ENCODE measurements at regions not wholly inside any gene's neighbourhood (a gene's known extent, or its start where the extent isn't known, plus 50 kb on each side); places are given as distances from the start of the nearest gene placed in this dataset.
"Not testable (repeated sequence)": the region's sequence is repeated elsewhere in the genome, so short reads cannot be mapped to it uniquely, and the experiment has no call there.

DNA sequence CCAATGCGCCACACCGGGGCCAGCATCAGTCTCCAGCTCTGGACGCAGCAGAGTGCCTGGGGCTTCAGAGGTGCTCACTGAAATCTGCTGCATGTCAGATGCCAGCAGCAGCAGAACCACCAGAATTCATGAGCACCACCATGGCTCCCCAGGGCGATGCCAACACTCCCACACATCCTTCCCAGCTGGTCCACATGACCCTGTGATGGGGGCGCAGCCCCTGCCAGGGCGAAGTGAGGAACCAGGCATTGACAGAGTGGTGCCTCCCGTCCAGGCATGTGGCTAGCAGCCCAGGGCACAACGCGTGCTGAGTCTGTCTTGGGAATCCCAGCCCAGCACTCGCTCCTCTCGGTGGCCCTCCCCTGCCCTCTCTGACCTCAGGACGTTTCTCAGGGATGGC lies 80.4 kb downstream of the DHCR7 start:
- Histone ChIP-seq H3K9me3 (no peaks in the 10 kb centered on the region), H3K27me3 (ENCODE audit: low read depth) (no peaks in the 10 kb centered on the region), H3K36me3 (no peaks in the 10 kb centered on the region), H3K4me3 (no peak overlapping the region), H3K27ac (no peak overlapping the region), H3K4me1 (no peaks in the 10 kb centered on the region)
- DNase-seq, result no peak
- ATAC-seq, result no peak
- intact Hi-C loops (cut with DNase I), result no loop called here
- TF ChIP-seq, protein P1, sequence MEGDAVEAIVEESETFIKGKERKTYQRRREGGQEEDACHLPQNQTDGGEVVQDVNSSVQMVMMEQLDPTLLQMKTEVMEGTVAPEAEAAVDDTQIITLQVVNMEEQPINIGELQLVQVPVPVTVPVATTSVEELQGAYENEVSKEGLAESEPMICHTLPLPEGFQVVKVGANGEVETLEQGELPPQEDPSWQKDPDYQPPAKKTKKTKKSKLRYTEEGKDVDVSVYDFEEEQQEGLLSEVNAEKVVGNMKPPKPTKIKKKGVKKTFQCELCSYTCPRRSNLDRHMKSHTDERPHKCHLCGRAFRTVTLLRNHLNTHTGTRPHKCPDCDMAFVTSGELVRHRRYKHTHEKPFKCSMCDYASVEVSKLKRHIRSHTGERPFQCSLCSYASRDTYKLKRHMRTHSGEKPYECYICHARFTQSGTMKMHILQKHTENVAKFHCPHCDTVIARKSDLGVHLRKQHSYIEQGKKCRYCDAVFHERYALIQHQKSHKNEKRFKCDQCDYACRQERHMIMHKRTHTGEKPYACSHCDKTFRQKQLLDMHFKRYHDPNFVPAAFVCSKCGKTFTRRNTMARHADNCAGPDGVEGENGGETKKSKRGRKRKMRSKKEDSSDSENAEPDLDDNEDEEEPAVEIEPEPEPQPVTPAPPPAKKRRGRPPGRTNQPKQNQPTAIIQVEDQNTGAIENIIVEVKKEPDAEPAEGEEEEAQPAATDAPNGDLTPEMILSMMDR (IDR thresholded peaks at IDR 0.05), result no peak

DNA sequence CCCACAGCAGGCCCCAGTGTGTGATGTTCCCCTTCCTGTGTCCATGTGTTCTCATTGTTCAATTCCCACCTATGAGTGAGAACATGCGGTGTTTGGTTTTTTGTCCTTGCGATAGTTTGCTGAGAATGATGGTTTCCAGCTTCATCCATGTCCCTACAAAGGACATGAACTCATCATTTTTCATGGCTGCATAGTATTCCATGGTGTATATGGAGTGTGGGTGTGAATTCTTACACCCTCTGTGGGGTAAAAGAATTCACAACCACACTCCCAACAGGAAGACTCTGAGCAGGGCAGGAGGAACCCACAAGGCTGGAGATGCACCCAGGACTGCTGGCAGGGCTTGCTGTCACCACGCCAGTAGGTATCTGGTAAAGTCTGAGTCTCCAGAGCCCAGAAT lies 80.9 kb downstream of the DHCR7 start:
- intact Hi-C loops (cut with DNase I); H3K4me3 ChIP-seq; ATAC-seq: not testable (repeated sequence)

DNA sequence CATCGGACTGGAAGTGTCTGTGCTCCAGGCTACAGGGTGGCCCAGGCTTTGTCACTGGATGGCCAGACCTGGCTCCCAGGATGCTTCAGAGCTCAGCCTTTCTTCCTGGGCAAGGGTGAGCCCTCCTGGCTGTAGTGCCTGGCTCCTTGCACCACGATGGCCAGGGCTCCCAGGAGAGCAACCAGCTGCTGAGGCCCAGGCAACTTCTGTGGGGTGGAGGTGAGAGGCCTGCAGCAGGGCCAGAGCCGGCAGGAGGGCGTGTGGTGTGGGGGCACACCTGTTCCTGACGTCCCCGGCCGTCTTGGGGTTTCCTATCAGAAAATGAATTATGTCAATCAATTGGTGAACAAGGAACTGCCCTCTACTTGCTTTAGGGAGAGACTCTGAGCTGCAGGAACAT lies 82.1 kb downstream of the DHCR7 start:
- H3K27ac ChIP-seq, result no peak overlapping the region
- TF ChIP-seq, protein P1 (IDR thresholded peaks at IDR 0.05), result no peak
- H3K36me3 ChIP-seq, result no peaks in the 10 kb centered on the region
- H3K4me1 ChIP-seq, result no peaks in the 10 kb centered on the region
- H3K4me3 ChIP-seq, result no peak overlapping the region
- H3K27me3 ChIP-seq (ENCODE audit: low read depth), result no peaks in the 10 kb centered on the region
- ATAC-seq (no peak), DNase-seq (no peak)
- intact Hi-C loops (cut with DNase I), result no loop called here
- no peaks in the 10 kb centered on the region for H3K9me3 ChIP-seq

More for the DNA sequence above, 80.9 kb downstream of the DHCR7 start:
- not testable (repeated sequence) for H3K9me3 ChIP-seq; H3K36me3 ChIP-seq; H3K27ac ChIP-seq; H3K27me3 ChIP-seq (ENCODE audit: low read depth); DNase-seq; H3K4me1 ChIP-seq

DNA sequence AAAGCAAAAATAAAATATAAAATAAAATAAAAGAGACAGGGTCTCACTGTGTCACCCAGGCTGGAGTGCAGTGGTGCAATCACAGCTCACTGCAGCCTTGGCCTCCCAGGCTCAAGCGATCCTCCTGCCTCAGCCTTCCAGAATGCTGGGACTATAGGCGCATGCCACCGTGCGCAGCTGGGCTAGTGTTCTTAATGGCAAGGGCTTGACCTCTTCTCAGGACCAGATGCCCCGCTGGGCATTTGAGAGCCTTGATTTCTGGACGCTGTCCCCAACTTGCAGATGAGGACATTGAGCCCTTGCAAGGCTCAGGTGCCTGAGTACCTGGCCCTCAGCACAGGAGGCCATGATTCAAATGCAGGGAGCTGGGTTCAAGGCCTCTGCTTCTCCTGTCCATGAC lies 82.6 kb downstream of the DHCR7 start:
- Histone ChIP-seq H3K4me3 (no peak overlapping the region), H3K4me1 (no peaks in the 10 kb centered on the region), H3K27me3 (ENCODE audit: low read depth) (no peaks in the 10 kb centered on the region), H3K27ac (no peak overlapping the region), H3K9me3 (no peaks in the 10 kb centered on the region), H3K36me3 (no peaks in the 10 kb centered on the region)
- no peak for ATAC-seq
- TF ChIP-seq, protein P1 (IDR thresholded peaks at IDR 0.05), result no peak
- intact Hi-C loops (cut with DNase I), result no loop called here
- DNase-seq, result no peak

DNA sequence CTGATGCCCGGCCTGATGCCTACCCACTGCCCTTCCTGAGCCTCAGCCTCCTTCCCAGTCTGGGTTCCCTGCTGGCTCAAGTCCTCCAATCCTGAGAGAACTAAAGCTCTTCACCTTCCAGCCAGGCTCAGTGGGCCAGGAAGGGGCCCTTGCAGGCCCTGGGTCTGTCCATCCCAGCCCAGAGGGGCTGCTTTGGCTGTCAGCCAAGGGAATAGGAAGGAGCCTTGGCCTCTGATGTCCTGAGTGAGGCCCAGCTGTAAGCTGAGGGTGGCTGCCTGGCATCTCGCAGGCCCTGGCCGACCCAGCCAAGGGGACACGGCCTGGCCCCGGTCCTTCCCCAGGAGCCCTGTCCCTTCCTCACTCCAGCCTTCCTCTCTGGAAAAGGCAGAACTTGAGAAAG lies 83.4 kb downstream of the DHCR7 start:
- Histone ChIP-seq H3K36me3 (no peaks in the 10 kb centered on the region), H3K4me1 (no peaks in the 10 kb centered on the region), H3K4me3 (no peak overlapping the region), H3K27me3 (ENCODE audit: low read depth) (no peaks in the 10 kb centered on the region), H3K9me3 (no peaks in the 10 kb centered on the region), H3K27ac (no peak overlapping the region)
- intact Hi-C loops (cut with DNase I), result no loop called here
- DNase-seq, result no peak
- TF ChIP-seq, protein P1 (IDR thresholded peaks at IDR 0.05), result no peak
- peak in 1 of 2 donors; percentile 11 for ATAC-seq

DNA sequence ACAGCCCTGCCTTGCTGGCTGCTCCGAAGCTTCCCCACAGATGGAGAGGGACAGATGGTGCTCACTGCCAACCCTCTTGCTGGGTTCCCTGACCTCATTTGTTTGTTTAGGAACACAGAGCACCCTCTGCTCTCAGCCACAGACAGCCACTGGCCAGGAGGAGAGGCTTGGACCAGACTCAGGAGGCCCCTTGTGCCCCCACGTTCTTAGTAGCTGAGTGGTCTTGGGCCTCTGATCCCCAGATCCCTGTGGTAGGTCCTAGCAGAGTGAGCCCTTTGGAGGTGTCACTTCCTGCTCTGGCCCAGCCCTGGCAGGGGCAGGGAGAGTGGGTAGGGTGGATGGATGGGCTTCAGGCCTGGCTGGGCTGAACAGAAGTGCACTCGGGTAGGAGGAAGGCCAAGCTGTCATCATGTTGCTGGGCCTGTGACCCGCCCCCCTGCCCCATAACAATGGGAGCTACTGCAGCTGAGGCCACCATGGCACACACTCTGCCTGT lies 84.0 kb downstream of the DHCR7 start:
- ATAC-seq, result no peak
- Histone ChIP-seq H3K4me3 (no peak overlapping the region), H3K27me3 (ENCODE audit: low read depth) (no peaks in the 10 kb centered on the region), H3K9me3 (no peaks in the 10 kb centered on the region), H3K4me1 (no peaks in the 10 kb centered on the region), H3K36me3 (no peaks in the 10 kb centered on the region), H3K27ac (no peak overlapping the region)
- intact Hi-C loops (cut with DNase I), result no loop called here
- TF ChIP-seq, protein P1 (IDR thresholded peaks at IDR 0.05), result no peak
- DNase-seq, result no peak
